Loucy (cell line): ENCODE measurements at regions not wholly inside any gene's neighbourhood (a gene's known extent, or its start where the extent isn't known, plus 50 kb on each side); places are given as distances from the start of the nearest gene placed in this dataset.

ENCODE experiments used
- H2AFZ ChIP-seq: fragments of 200-600 bp; sonication (generic); 2 replicates; pipeline ENCODE4 v1.6.0; 2016; ENCODE audit warnings: antibody characterized with exemption, mild to moderate bottlenecking, low read length, moderate library complexity
- H3F3A ChIP-seq: fragments of 200-600 bp; 2 replicates; pipeline ENCODE4 v1.6.0; 2016; ENCODE audit warnings: antibody characterized with exemption, low read depth, mild to moderate bottlenecking
- H3K27me3 ChIP-seq: fragments of 200-600 bp; sonication (generic); 2 replicates; pipeline ENCODE4 v1.6.1; 2014; ENCODE audit warnings: low read length, mild to moderate bottlenecking; ENCODE audit not compliant: insufficient read depth, poor library complexity, severe bottlenecking
- H3K36me3 ChIP-seq: fragments of 200-600 bp; sonication (generic); 2 replicates; pipeline ENCODE4 v1.6.1; 2016; ENCODE audit warnings: low read length; ENCODE audit not compliant: insufficient read depth
- H3K4me1 ChIP-seq: fragments of 200-600 bp; sonication (generic); 2 replicates; pipeline ENCODE4 v1.5.1; 2014; ENCODE audit warnings: low read length, mild to moderate bottlenecking; ENCODE audit not compliant: insufficient read depth, poor library complexity, severe bottlenecking
- H3K4me2 ChIP-seq: fragments of 200-600 bp; sonication (generic); 2 replicates; pipeline ENCODE4 v1.6.0; 2014; ENCODE audit warnings: antibody characterized with exemption, low read length, low read depth, mild to moderate bottlenecking; ENCODE audit not compliant: poor library complexity, severe bottlenecking
- H3K4me3 ChIP-seq: fragments of 200-600 bp; sonication (generic); 2 replicates; pipeline ENCODE4 v1.5.1; 2014; ENCODE audit warnings: low read length, mild to moderate bottlenecking, mixed read lengths; ENCODE audit not compliant: poor library complexity, severe bottlenecking
- H3K79me2 ChIP-seq: fragments of 200-600 bp; sonication (generic); 2 replicates; pipeline ENCODE4 v1.6.1; 2014; ENCODE audit warnings: low read length; ENCODE audit not compliant: insufficient read depth
- H3K9ac ChIP-seq: fragments of 200-600 bp; sonication (generic); 2 replicates; pipeline ENCODE4 v1.6.0; 2014; ENCODE audit warnings: mild to moderate bottlenecking, low read depth, low read length, moderate library complexity; ENCODE audit not compliant: poor library complexity, severe bottlenecking
- H3K9me2 ChIP-seq: fragments of 200-600 bp; sonication (generic); replicated peaks from 2 replicates; pipeline ENCODE4 v1.6.1; 2016; ENCODE audit warnings: low read depth, low read length, mixed read lengths
- H3K9me3 ChIP-seq: fragments of 200-600 bp; sonication (generic); 2 replicates; pipeline ENCODE4 v1.6.1; 2014; ENCODE audit warnings: mild to moderate bottlenecking, antibody characterized with exemption, low read length, low read depth; ENCODE audit not compliant: insufficient read depth
- H4K20me1 ChIP-seq: fragments of 200-600 bp; sonication (generic); 2 replicates; pipeline ENCODE4 v1.6.0; 2014; ENCODE audit warnings: antibody characterized with exemption, low read length, mild to moderate bottlenecking; ENCODE audit not compliant: insufficient read depth, poor library complexity, severe bottlenecking
- EZH2phosphoT487 ChIP-seq: fragments of 200-600 bp; IDR thresholded peaks from 2 replicates; pipeline ENCODE4 v1.6.1; 2018; ENCODE audit warnings: antibody characterized with exemption, mild to moderate bottlenecking, moderate library complexity, borderline replicate concordance
- TF ChIP-seq, protein P1 (sequence below): fragments of 200-600 bp; sonication (generic); conservative IDR thresholded peaks from 2 replicates; pipeline ENCODE4 v1.5.1; 2014; ENCODE audit warnings: mild to moderate bottlenecking, antibody characterized with exemption, low read length

DNA sequence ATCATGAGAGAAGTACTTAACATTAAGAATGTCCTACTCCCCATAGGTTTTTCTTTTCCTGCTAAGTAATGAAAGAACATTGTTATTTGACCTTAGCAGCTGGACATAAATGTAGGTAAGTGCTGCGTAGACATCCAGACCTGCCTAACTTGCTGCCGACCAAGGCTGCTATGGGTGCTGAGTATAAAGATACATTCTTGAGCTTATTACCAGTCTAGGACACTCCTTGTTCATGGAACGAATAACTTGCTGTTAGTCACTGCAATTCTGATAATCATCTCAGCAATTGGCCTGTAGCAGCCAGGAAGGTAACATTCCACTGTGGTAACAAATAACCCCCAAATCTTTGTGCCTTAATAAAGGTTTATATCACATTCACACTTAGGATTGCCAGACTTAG, 478.1 kb downstream of the VRK1 start:
- H3K4me2 ChIP-seq, result no peak overlapping the region
- H4K20me1 ChIP-seq, result no peaks in the 10 kb centered on the region
- H3K27me3 ChIP-seq, result no peaks in the 10 kb centered on the region
- no peak for TF ChIP-seq EZH2phosphoT487
- TF ChIP-seq, protein P1, sequence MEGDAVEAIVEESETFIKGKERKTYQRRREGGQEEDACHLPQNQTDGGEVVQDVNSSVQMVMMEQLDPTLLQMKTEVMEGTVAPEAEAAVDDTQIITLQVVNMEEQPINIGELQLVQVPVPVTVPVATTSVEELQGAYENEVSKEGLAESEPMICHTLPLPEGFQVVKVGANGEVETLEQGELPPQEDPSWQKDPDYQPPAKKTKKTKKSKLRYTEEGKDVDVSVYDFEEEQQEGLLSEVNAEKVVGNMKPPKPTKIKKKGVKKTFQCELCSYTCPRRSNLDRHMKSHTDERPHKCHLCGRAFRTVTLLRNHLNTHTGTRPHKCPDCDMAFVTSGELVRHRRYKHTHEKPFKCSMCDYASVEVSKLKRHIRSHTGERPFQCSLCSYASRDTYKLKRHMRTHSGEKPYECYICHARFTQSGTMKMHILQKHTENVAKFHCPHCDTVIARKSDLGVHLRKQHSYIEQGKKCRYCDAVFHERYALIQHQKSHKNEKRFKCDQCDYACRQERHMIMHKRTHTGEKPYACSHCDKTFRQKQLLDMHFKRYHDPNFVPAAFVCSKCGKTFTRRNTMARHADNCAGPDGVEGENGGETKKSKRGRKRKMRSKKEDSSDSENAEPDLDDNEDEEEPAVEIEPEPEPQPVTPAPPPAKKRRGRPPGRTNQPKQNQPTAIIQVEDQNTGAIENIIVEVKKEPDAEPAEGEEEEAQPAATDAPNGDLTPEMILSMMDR, result no peak
- no peak overlapping the region for H2AFZ ChIP-seq
- no peak overlapping the region for H3K9ac ChIP-seq
- no peaks in the 10 kb centered on the region for H3F3A ChIP-seq
- no peaks in the 10 kb centered on the region for H3K4me1 ChIP-seq
- no peaks in the 10 kb centered on the region for H3K9me2 ChIP-seq
- no peaks in the 10 kb centered on the region for H3K79me2 ChIP-seq
- no peak overlapping the region for H3K4me3 ChIP-seq
- H3K9me3 ChIP-seq, result no peaks in the 10 kb centered on the region
- H3K36me3 ChIP-seq, result no peaks in the 10 kb centered on the region

DNA sequence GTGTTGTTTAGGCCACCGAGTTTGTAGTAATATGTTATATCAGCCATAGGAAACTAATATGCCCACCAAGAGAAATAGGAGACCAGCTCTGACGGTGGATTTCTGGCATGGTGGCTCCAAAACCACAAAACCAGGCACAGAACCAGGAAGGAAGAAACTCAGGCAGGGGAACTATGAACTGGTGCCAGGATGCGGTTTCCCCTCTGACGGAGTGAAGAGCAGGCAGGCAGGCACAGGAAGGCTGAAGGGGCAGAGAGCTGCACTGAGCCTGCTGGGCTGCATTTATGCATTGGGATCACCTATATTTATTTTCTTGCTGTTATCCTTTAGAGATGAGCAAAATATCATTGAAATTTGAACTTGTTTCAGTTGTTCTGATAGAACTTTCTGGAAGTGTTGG, 479.4 kb downstream of the VRK1 start:
- H3K4me3 ChIP-seq, result no peak overlapping the region
- H3K9me3 ChIP-seq, result no peaks in the 10 kb centered on the region
- H4K20me1 ChIP-seq, result no peaks in the 10 kb centered on the region
- no peaks in the 10 kb centered on the region for H3K9me2 ChIP-seq
- TF ChIP-seq EZH2phosphoT487, result no peak
- TF ChIP-seq, protein P1, result no peak
- no peaks in the 10 kb centered on the region for H3K4me1 ChIP-seq
- no peak overlapping the region for H3K9ac ChIP-seq
- no peaks in the 10 kb centered on the region for H3K27me3 ChIP-seq
- no peak overlapping the region for H3K4me2 ChIP-seq
- H3K36me3 ChIP-seq, result no peaks in the 10 kb centered on the region
- H2AFZ ChIP-seq, result no peak overlapping the region
- no peaks in the 10 kb centered on the region for H3F3A ChIP-seq
- no peaks in the 10 kb centered on the region for H3K79me2 ChIP-seq

DNA sequence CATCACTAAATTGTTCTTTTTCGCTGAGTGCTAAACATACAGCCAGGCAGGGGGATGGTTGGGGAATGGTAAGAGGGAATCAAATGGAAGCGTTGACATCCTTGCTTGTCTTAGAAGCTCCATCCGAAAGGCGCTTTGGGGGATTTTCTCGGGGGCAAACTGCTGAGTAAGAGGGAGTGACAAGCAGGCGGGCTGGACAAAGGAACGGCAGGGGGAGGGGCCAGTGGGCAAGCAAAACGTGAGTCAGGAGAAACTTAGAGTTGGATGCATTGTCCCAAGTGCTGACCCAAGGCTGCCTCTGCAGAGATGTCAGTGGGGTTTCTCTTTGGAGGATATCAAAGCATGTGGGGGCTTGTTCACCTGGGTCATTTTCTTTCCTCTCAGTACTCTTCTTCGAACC, 480.5 kb downstream of the VRK1 start:
- Histone ChIP-seq H3K9ac (no peak overlapping the region), H3K9me3 (no peaks in the 10 kb centered on the region), H3K4me3 (no peak overlapping the region), H3K79me2 (no peaks in the 10 kb centered on the region), H3K4me2 (no peak overlapping the region), H2AFZ (no peak overlapping the region), H3K9me2 (no peaks in the 10 kb centered on the region), H3K4me1 (no peaks in the 10 kb centered on the region), H4K20me1 (no peaks in the 10 kb centered on the region), H3K36me3 (no peaks in the 10 kb centered on the region), H3K27me3 (no peaks in the 10 kb centered on the region), H3F3A (no peaks in the 10 kb centered on the region)
- no peak for TF ChIP-seq EZH2phosphoT487
- TF ChIP-seq, protein P1, result no peak
